ENCODE measurements at regions not wholly inside any gene's neighbourhood (a gene's known extent, or its start where the extent isn't known, plus 50 kb on each side); places are given as distances from the start of the nearest gene placed in this dataset.

GRCh38 chr2:35871672-35872071 is 483.9 kb upstream of the CRIM1 start:
- H3K9me3 ChIP-seq (replicated peaks; ENCODE audit: control insufficient read depth, insufficient read depth, low read length) = no peaks in the 10 kb centered on the region
- DNase-seq (ENCODE audit: low read depth, low spot score) = no peak
- FAIRE-seq = no peak
- no peak for ATAC-seq
- H4K20me1 ChIP-seq (ENCODE audit: control insufficient read depth, insufficient read depth) = no peaks in the 10 kb centered on the region
- no peak overlapping the region for H3K4me2 ChIP-seq (ENCODE audit: control insufficient read depth, insufficient read depth)
- in situ Hi-C loops (cut with MboI) = no loop called here
- intact Hi-C loops (cut with micrococcal nuclease; ENCODE audit: unreplicated experiment) = loop anchor here (10.0 kb wide), 1 partner anchor 463 kb away; no protein-coding TSS in a partner anchor
- ChIA-PET POLR2A (no interaction called here), SMC1A (ENCODE audit: uncharacterized antibody, unreplicated experiment) (interaction anchor here (1.0 kb wide), 1 partner anchor 57 kb away, joined by 3 read pairs; no protein-coding TSS in a partner anchor), RAD21 (ENCODE audit: unreplicated experiment) (no interaction called here), CTCF (interaction anchor here (0.9 to 1.5 kb wide), 2 partner anchors 66 to 463 kb away, joined by 3 to 4 read pairs; no protein-coding TSS in a partner anchor)
- no TSS peak for BruUV-seq (replicated peaks)
- no peaks in the 10 kb centered on the region for H3K79me2 ChIP-seq (ENCODE audit: control insufficient read depth, insufficient read depth, low read length)
- TF ChIP-seq, protein P1, sequence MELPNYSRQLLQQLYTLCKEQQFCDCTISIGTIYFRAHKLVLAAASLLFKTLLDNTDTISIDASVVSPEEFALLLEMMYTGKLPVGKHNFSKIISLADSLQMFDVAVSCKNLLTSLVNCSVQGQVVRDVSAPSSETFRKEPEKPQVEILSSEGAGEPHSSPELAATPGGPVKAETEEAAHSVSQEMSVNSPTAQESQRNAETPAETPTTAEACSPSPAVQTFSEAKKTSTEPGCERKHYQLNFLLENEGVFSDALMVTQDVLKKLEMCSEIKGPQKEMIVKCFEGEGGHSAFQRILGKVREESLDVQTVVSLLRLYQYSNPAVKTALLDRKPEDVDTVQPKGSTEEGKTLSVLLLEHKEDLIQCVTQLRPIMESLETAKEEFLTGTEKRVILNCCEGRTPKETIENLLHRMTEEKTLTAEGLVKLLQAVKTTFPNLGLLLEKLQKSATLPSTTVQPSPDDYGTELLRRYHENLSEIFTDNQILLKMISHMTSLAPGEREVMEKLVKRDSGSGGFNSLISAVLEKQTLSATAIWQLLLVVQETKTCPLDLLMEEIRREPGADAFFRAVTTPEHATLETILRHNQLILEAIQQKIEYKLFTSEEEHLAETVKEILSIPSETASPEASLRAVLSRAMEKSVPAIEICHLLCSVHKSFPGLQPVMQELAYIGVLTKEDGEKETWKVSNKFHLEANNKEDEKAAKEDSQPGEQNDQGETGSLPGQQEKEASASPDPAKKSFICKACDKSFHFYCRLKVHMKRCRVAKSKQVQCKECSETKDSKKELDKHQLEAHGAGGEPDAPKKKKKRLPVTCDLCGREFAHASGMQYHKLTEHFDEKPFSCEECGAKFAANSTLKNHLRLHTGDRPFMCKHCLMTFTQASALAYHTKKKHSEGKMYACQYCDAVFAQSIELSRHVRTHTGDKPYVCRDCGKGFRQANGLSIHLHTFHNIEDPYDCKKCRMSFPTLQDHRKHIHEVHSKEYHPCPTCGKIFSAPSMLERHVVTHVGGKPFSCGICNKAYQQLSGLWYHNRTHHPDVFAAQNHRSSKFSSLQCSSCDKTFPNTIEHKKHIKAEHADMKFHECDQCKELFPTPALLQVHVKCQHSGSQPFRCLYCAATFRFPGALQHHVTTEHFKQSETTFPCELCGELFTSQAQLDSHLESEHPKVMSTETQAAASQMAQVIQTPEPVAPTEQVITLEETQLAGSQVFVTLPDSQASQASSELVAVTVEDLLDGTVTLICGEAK (IDR thresholded peaks at IDR 0.05; ENCODE audit: borderline replicate concordance) = no peak
- TF ChIP-seq ATF7 (IDR thresholded peaks at IDR 0.05; ENCODE audit: low read depth) = no peak
- TF ChIP-seq RUNX3 (IDR thresholded peaks at IDR 0.05; ENCODE audit: low read length) = no peak
- TF ChIP-seq EGR1 (IDR thresholded peaks at IDR 0.05; ENCODE audit: borderline replicate concordance in 1 of 2, low read depth in 2 of 2, low read length in 2 of 2) = no peak
- TF ChIP-seq ZZZ3 (IDR thresholded peaks at IDR 0.05; ENCODE audit: control insufficient read depth, insufficient read length, low read depth) = no peak
- no peak for TF ChIP-seq CREM (IDR thresholded peaks at IDR 0.05; ENCODE audit: low read depth)
- TF ChIP-seq ZNF687 (IDR thresholded peaks at IDR 0.05) = no peak
- no peak overlapping the region for H2AFZ ChIP-seq (ENCODE audit: control insufficient read depth, low read depth, low read length)
- H3K27ac ChIP-seq (ENCODE audit: control insufficient read depth, insufficient read depth) = no peak overlapping the region
- no peaks in the 10 kb centered on the region for H3K36me3 ChIP-seq (ENCODE audit: control insufficient read depth in 2 of 2, insufficient read depth in 2 of 2, low read length in 1 of 2)
- 61% methylated on average over 8 of the region's 8 CpGs for WGBS (ENCODE audit: insufficient coverage, insufficient replicate concordance, low lambda C conversion rate, missing lambda C conversion rate)
- H3K4me3 ChIP-seq = no peak overlapping the region
- no peaks in the 10 kb centered on the region for H3K4me1 ChIP-seq (ENCODE audit: control insufficient read depth, insufficient read depth, low read length)
- H3K9ac ChIP-seq (ENCODE audit: control insufficient read depth, insufficient read depth, low read length) = no peak overlapping the region
- no peaks in the 10 kb centered on the region for H3K27me3 ChIP-seq (replicated peaks in 1 of 2; ENCODE audit: control insufficient read depth in 2 of 2, insufficient read depth in 2 of 2, low read length in 1 of 2)

All from GM12878 (cell line).